IMR-90 (cell line): ENCODE measurements at regions not wholly inside any gene's neighbourhood (a gene's known extent, or its start where the extent isn't known, plus 50 kb on each side); places are given as distances from the start of the nearest gene placed in this dataset.

Experiments used
- ATAC-seq: fragments of 200-7000 bp; cut with Tn5 transposase; 2 replicates; pipeline ENCODE4 v1.9.1; 2020; ENCODE audit warnings: low read depth, mild to moderate bottlenecking, moderate library complexity
- BruUV-seq: library from RNA; stranded (reverse); fragments of 400-500 nt; replicated peaks from 2 replicates; lab custom pipeline; 2021; lab: Mats Ljungman, UMichigan
- CTCF ChIA-PET: fragments of 300-600 bp; formaldehyde crosslinking; extraction: SDS; loops from one replicate; lab custom pipeline; 2021; ENCODE audit warnings: antibody characterized with exemption; lab: Yijun Ruan, JAX
- POLR2A ChIA-PET: fragments of 300-600 bp; sonication (Branson Sonifier 250); formaldehyde crosslinking; loops from one replicate; lab custom pipeline; 2022; ENCODE audit warnings: antibody characterized with exemption; ENCODE audit not compliant: unreplicated experiment; lab: Charles Lee
- DNase-seq: peaks from one replicate; pipeline ENCODE4 v3.0.0; 2013
- H2AFZ ChIP-seq: replicated peaks from 2 replicates; pipeline ENCODE3; 2013; ENCODE audit warnings: low read length, mild to moderate bottlenecking; ENCODE audit not compliant: poor library complexity
- H2AK5ac ChIP-seq: 2 replicates; pipeline ENCODE4 v1.6.1; 2013; ENCODE audit warnings: low read depth, low read length, inconsistent platforms
- H2AK9ac ChIP-seq: replicated peaks from 2 replicates; pipeline ENCODE3; 2013; ENCODE audit warnings: mild to moderate bottlenecking, low read depth, low read length, moderate library complexity; ENCODE audit not compliant: poor library complexity
- H2BK120ac ChIP-seq: 2 replicates; pipeline ENCODE4 v1.6.1; 2013; ENCODE audit warnings: low read depth, low read length, inconsistent platforms
- H2BK15ac ChIP-seq: 3 replicates; pipeline ENCODE4 v1.6.1; 2013; ENCODE audit warnings: low read depth, low read length, inconsistent platforms
- H2BK20ac ChIP-seq: 2 replicates; pipeline ENCODE4 v1.6.1; 2013; ENCODE audit warnings: low read depth, mild to moderate bottlenecking, inconsistent platforms, low read length, moderate library complexity
- H2BK5ac ChIP-seq: 2 replicates; pipeline ENCODE4 v1.6.1; 2013; ENCODE audit warnings: mild to moderate bottlenecking, low read depth, low read length, inconsistent platforms; ENCODE audit not compliant: poor library complexity, severe bottlenecking
- H3K14ac ChIP-seq: replicated peaks from 2 replicates; pipeline ENCODE4 v1.6.1; 2013; ENCODE audit warnings: low read depth, low read length, inconsistent platforms
- H3K18ac ChIP-seq: 2 replicates; pipeline ENCODE4 v1.6.1; 2013; ENCODE audit warnings: low read depth, low read length, control low read depth
- H3K23ac ChIP-seq: 2 replicates; pipeline ENCODE4 v1.6.1; 2013; ENCODE audit warnings: low read depth, low read length, inconsistent platforms
- H3K27ac ChIP-seq: 2 replicates; pipeline ENCODE4 v1.5.1; 2013; ENCODE audit warnings: mild to moderate bottlenecking, control low read depth, low read length; ENCODE audit not compliant: insufficient read depth
- H3K27me3 ChIP-seq: 2 replicates; pipeline ENCODE4 v1.6.1; 2013; ENCODE audit warnings: low read length; ENCODE audit not compliant: control insufficient read depth, insufficient read depth
- H3K36me3 ChIP-seq: 2 replicates; pipeline ENCODE4 v1.6.1; 2013; ENCODE audit warnings: low read length, mixed read lengths; ENCODE audit not compliant: control insufficient read depth, insufficient read depth
- H3K4ac ChIP-seq: 2 replicates; pipeline ENCODE4 v1.6.1; 2013; ENCODE audit warnings: low read depth, low read length, inconsistent platforms
- H3K4me1 ChIP-seq: 2 replicates; pipeline ENCODE4 v1.6.1; 2013; ENCODE audit warnings: low read length, mixed read lengths; ENCODE audit not compliant: control insufficient read depth, insufficient read depth
- H3K4me2 ChIP-seq: 2 replicates; pipeline ENCODE4 v1.6.1; 2013; ENCODE audit warnings: low read depth, mild to moderate bottlenecking, control low read depth, low read length, moderate library complexity
- H3K4me3 ChIP-seq: 2 replicates; pipeline ENCODE4 v1.5.1; 2013; ENCODE audit warnings: low read depth, mild to moderate bottlenecking, control low read depth, low read length, moderate library complexity; ENCODE audit not compliant: insufficient read depth
- H3K56ac ChIP-seq: 2 replicates; pipeline ENCODE4 v1.6.1; 2013; ENCODE audit warnings: low read length, inconsistent platforms; ENCODE audit not compliant: insufficient read depth; ENCODE audit errors: extremely low read depth
- H3K79me1 ChIP-seq, 2 experiments: 2 replicates each; pipeline ENCODE4 v1.6.1; 2013; ENCODE audit warnings: low read length in 2 of 2, inconsistent platforms in 1 of 2, low read depth in 1 of 2
- H3K9ac ChIP-seq: 2 replicates; pipeline ENCODE4 v1.6.1; 2013; ENCODE audit warnings: low read depth, low read length, control low read depth
- H3K9me1 ChIP-seq: 2 replicates; pipeline ENCODE4 v1.6.1; 2013; ENCODE audit warnings: low read length, inconsistent platforms; ENCODE audit not compliant: insufficient read depth
- H3K9me3 ChIP-seq: 2 replicates; pipeline ENCODE4 v1.6.1; 2013; ENCODE audit warnings: low read length; ENCODE audit not compliant: control insufficient read depth, insufficient read depth
- H4K20me1 ChIP-seq: 2 replicates; pipeline ENCODE4 v1.6.1; 2013; ENCODE audit warnings: low read length, inconsistent platforms; ENCODE audit not compliant: insufficient read depth
- H4K5ac ChIP-seq: 2 replicates; pipeline ENCODE4 v1.6.1; 2013; ENCODE audit warnings: mild to moderate bottlenecking, low read depth, low read length, control low read depth
- H4K8ac ChIP-seq, 2 experiments: 2 replicates each; pipeline ENCODE4 v1.6.1; 2013; ENCODE audit warnings: low read depth in 2 of 2, low read length in 2 of 2, control low read depth in 1 of 2, inconsistent platforms in 1 of 2
- H4K91ac ChIP-seq: 2 replicates; pipeline ENCODE4 v1.6.1; 2013; ENCODE audit warnings: low read depth, low read length, inconsistent platforms; ENCODE audit not compliant: insufficient read depth
- BHLHE40 ChIP-seq: fragments of 150-350 bp; IDR thresholded peaks from 2 replicates; pipeline ENCODE4 v1.6.1; 2016; ENCODE audit warnings: mild to moderate bottlenecking, low read depth, low read length
- CEBPB ChIP-seq: IDR thresholded peaks from 2 replicates; pipeline ENCODE4 v1.6.1; 2012; ENCODE audit warnings: low read depth, low read length, improper control_type of control experiment
- CHD1 ChIP-seq: IDR thresholded peaks from 2 replicates; pipeline ENCODE4 v1.6.1; 2012; ENCODE audit warnings: low read depth, low read length, improper control_type of control experiment
- FOS ChIP-seq: fragments of 150-350 bp; IDR thresholded peaks from 2 replicates; pipeline ENCODE4 v1.6.1; 2016; ENCODE audit warnings: low read depth, low read length
- MAFK ChIP-seq: IDR thresholded peaks from 2 replicates; pipeline ENCODE4 v1.6.1; 2012; ENCODE audit warnings: low read depth, low read length, improper control_type of control experiment
- MAZ ChIP-seq: IDR thresholded peaks from 2 replicates; pipeline ENCODE4 v1.6.1; 2012; ENCODE audit warnings: low read depth, mild to moderate bottlenecking, low read length, improper control_type of control experiment, moderate library complexity, borderline replicate concordance
- MXI1 ChIP-seq: IDR thresholded peaks from 2 replicates; pipeline ENCODE4 v1.6.1; 2012; ENCODE audit warnings: low read depth, mild to moderate bottlenecking, low read length, moderate library complexity, borderline replicate concordance
- NFE2L2 ChIP-seq: fragments of 150-350 bp; IDR thresholded peaks from 2 replicates; pipeline ENCODE4 v1.6.1; 2016; ENCODE audit warnings: low read depth, mild to moderate bottlenecking, low read length
- POLR2A ChIP-seq: IDR thresholded peaks from 2 replicates; pipeline ENCODE4 v1.6.1; 2012; ENCODE audit warnings: mild to moderate bottlenecking, low read depth, low read length
- RAD21 ChIP-seq: IDR thresholded peaks from 2 replicates; pipeline ENCODE4 v1.6.1; 2012; ENCODE audit warnings: low read length, improper control_type of control experiment
- RCOR1 ChIP-seq: IDR thresholded peaks from 2 replicates; pipeline ENCODE4 v1.6.1; 2012; ENCODE audit warnings: mild to moderate bottlenecking, low read length, improper control_type of control experiment; ENCODE audit not compliant: insufficient replicate concordance
- SMC3 ChIP-seq: fragments of 150-350 bp; IDR thresholded peaks from 2 replicates; pipeline ENCODE4 v1.6.1; 2016; ENCODE audit warnings: low read depth, mild to moderate bottlenecking, antibody characterized with exemption, low read length, moderate library complexity
- USF2 ChIP-seq: fragments of 150-350 bp; IDR thresholded peaks from 2 replicates; pipeline ENCODE4 v1.6.1; 2017; ENCODE audit warnings: mild to moderate bottlenecking, antibody characterized with exemption, low read length, low read depth
- WGBS, 2 experiments: methylation state at CpG; one replicate each; pipeline versions ENCODE4 v1.1.5 to v1.1.7; 2013; ENCODE audit warnings: missing lambda C conversion rate in 2 of 2; ENCODE audit not compliant: insufficient read length in 1 of 2; ENCODE audit errors: extremely low coverage in 2 of 2; 5-methylcytosine and 5-hydroxymethylcytosine counted together
- dilution Hi-C: fragments of 300-500 bp; cut with HindIII; formaldehyde crosslinking; loops from one replicate; pipeline ENCODE4 v1.14.3; 2018; ENCODE audit warnings: low sequenced_read_pairs; ENCODE audit not compliant: unreplicated experiment
- in situ Hi-C: fragments of 300-500 bp; cut with MboI; formaldehyde crosslinking; loops from 3 replicates; pipeline ENCODE4 v1.14.3; 2019; ENCODE audit warnings: low sequenced_read_pairs, inconsistent platforms, mixed read lengths
- intact Hi-C: fragments of 100-400 bp; cut with micrococcal nuclease; formaldehyde crosslinking; loops from 2 replicates; pipeline ENCODE4 v1.10.0; 2022
- TF ChIP-seq, protein P1 (sequence below): fragments of 150-350 bp; IDR thresholded peaks from 2 replicates; pipeline ENCODE4 v1.6.1; 2016; ENCODE audit warnings: low read depth, mild to moderate bottlenecking, low read length, moderate library complexity, borderline replicate concordance
- TF ChIP-seq, protein P2 (sequence below): conservative IDR thresholded peaks from 2 replicates; pipeline ENCODE4 v1.5.1; 2012; ENCODE audit warnings: mild to moderate bottlenecking, low read depth, low read length, improper control_type of control experiment

DNA sequence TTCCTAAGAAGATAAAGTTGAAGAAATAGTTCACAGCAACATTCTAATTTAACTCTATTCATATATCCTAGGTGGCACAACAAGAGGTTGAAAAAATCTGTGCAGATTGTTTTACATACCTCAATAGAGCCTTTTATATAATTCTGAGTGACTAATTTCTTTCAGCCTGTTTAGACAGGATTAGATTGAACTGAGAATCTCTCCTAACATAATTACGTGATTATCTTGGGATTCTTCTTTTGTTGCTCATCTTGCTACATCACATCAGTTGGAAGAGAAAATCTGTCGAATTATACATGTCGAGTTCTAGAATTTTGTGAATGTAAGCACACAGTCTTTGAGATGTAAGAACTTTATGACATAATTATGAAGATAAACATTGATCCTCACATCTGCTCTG, 1873.7 kb upstream of the IGFBP7 start:
- peaks cover 3% of the 10 kb centered on the region for H3K9me3 ChIP-seq
- in situ Hi-C loops, result no loop called here
- no peak overlapping the region for H3K18ac ChIP-seq
- H3K4me2 ChIP-seq, result no peak overlapping the region
- H3K4me1 ChIP-seq, result no peaks in the 10 kb centered on the region
- no peak overlapping the region for H3K4me3 ChIP-seq
- POLR2A ChIA-PET, result no interaction called here
- H3K27me3 ChIP-seq, result no peaks in the 10 kb centered on the region
- H3K9ac ChIP-seq, result no peak overlapping the region
- no peak for ATAC-seq
- no peaks in the 10 kb centered on the region for H4K20me1 ChIP-seq
- no peak overlapping the region for H3K14ac ChIP-seq
- H3K27ac ChIP-seq, result no peak overlapping the region
- H2AK5ac ChIP-seq, result no peak overlapping the region
- no peak overlapping the region for H3K23ac ChIP-seq
- no peak overlapping the region for H2AK9ac ChIP-seq
- H2BK15ac ChIP-seq, result no peak overlapping the region
- H3K56ac ChIP-seq, result no peak overlapping the region
- H2AFZ ChIP-seq, result no peak overlapping the region
- H3K9me1 ChIP-seq, result no peaks in the 10 kb centered on the region
- no peak overlapping the region for H4K91ac ChIP-seq
- no TSS peak for BruUV-seq
- no peak for TF ChIP-seq POLR2A
- TF ChIP-seq, protein P1, sequence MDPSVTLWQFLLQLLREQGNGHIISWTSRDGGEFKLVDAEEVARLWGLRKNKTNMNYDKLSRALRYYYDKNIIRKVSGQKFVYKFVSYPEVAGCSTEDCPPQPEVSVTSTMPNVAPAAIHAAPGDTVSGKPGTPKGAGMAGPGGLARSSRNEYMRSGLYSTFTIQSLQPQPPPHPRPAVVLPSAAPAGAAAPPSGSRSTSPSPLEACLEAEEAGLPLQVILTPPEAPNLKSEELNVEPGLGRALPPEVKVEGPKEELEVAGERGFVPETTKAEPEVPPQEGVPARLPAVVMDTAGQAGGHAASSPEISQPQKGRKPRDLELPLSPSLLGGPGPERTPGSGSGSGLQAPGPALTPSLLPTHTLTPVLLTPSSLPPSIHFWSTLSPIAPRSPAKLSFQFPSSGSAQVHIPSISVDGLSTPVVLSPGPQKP, result no peak
- no peak for TF ChIP-seq RCOR1
- TF ChIP-seq CEBPB, result no peak
- no peak for TF ChIP-seq USF2
- TF ChIP-seq MXI1, result no peak
- TF ChIP-seq MAFK, result no peak
- no peak for TF ChIP-seq BHLHE40
- no peak for TF ChIP-seq FOS
- TF ChIP-seq RAD21, result no peak
- no peak for TF ChIP-seq NFE2L2
- TF ChIP-seq, protein P2, sequence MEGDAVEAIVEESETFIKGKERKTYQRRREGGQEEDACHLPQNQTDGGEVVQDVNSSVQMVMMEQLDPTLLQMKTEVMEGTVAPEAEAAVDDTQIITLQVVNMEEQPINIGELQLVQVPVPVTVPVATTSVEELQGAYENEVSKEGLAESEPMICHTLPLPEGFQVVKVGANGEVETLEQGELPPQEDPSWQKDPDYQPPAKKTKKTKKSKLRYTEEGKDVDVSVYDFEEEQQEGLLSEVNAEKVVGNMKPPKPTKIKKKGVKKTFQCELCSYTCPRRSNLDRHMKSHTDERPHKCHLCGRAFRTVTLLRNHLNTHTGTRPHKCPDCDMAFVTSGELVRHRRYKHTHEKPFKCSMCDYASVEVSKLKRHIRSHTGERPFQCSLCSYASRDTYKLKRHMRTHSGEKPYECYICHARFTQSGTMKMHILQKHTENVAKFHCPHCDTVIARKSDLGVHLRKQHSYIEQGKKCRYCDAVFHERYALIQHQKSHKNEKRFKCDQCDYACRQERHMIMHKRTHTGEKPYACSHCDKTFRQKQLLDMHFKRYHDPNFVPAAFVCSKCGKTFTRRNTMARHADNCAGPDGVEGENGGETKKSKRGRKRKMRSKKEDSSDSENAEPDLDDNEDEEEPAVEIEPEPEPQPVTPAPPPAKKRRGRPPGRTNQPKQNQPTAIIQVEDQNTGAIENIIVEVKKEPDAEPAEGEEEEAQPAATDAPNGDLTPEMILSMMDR, result no peak
- TF ChIP-seq SMC3, result no peak
- no peak for TF ChIP-seq MAZ
- TF ChIP-seq CHD1, result no peak
- no peak overlapping the region for H2BK120ac ChIP-seq
- CTCF ChIA-PET, result no interaction called here
- DNase-seq, result no peak
- no peak overlapping the region for H4K5ac ChIP-seq
- no peaks in the 10 kb centered on the region for H3K79me1 ChIP-seq
- H4K8ac ChIP-seq, result no peak overlapping the region
- H2BK5ac ChIP-seq, result no peak overlapping the region
- dilution Hi-C loops, result no loop called here
- no peaks in the 10 kb centered on the region for H3K36me3 ChIP-seq
- intact Hi-C loops, result no loop called here
- H3K4ac ChIP-seq, result no peak overlapping the region
- no CpG with 5 or more reads among the region's 3 CpGs for WGBS, 2 experiments
- H2BK20ac ChIP-seq, result no peak overlapping the region
